ENCODE measurements at regions not wholly inside any gene's neighbourhood (a gene's known extent, or its start where the extent isn't known, plus 50 kb on each side); places are given as distances from the start of the nearest gene placed in this dataset.

- H2AFZ ChIP-seq (ENCODE audit: low read depth, low read length, poor library complexity, severe bottlenecking) = no peak overlapping the region
- RAD21 ChIA-PET (ENCODE audit: low non-redundant PET in 1 of 2, low total read pairs in 2 of 2, uncharacterized antibody in 2 of 2, unreplicated experiment in 2 of 2) = no interaction called here
- no peak overlapping the region for H3K27ac ChIP-seq (ENCODE audit: low read depth, low read length)
- intact Hi-C loops (cut with micrococcal nuclease) = no loop called here
- peaks cover 8 to 42% of the 10 kb centered on the region in 2 experiments; a peak in 3 of 4 replicates for H3K9me3 ChIP-seq (ENCODE audit: control insufficient read depth in 1 of 2, insufficient read depth in 1 of 2, low read depth in 1 of 2, low read length in 2 of 2)
- no peak overlapping the region for H3K4me3 ChIP-seq (replicated peaks in 1 of 2; ENCODE audit: low read depth in 1 of 2, low read length in 2 of 2)
- H3K9ac ChIP-seq (ENCODE audit: low read length) = no peak overlapping the region
- DNase-seq (ENCODE audit: low read depth, low spot score) (no peak), ATAC-seq (no peak)
- no peaks in the 10 kb centered on the region for H3K9me2 ChIP-seq (ENCODE audit: insufficient read depth)
- BruUV-seq (replicated peaks) = no TSS peak
- H4K20me1 ChIP-seq (ENCODE audit: insufficient read depth) = no peaks in the 10 kb centered on the region
- no peaks in the 10 kb centered on the region for H3K36me3 ChIP-seq (ENCODE audit: control insufficient read depth in 1 of 2, insufficient read depth in 2 of 2, low read length in 2 of 2)
- no peaks in the 10 kb centered on the region for H3K27me3 ChIP-seq (ENCODE audit: insufficient read depth, low read length)
- CTCF ChIA-PET = no interaction called here
- TF ChIP-seq SRF (IDR thresholded peaks at IDR 0.05; ENCODE audit: low read depth) (no peak), CTCF (IDR thresholded peaks at IDR 0.05 in 2 of 3, conservative IDR thresholded peaks at IDR 0.05 in 1 of 3; ENCODE audit: borderline replicate concordance in 1 of 3, insufficient read depth in 1 of 3, low read depth in 2 of 3, low read length in 2 of 3) (no peak), YY1 (IDR thresholded peaks at IDR 0.05; ENCODE audit: extremely low read depth, insufficient replicate concordance, low read depth, low read length) (no peak), CEBPB (IDR thresholded peaks at IDR 0.05; ENCODE audit: low read depth) (no peak), ELF1 (IDR thresholded peaks at IDR 0.05; ENCODE audit: borderline replicate concordance, low read depth) (no peak)
- H3K79me2 ChIP-seq (ENCODE audit: insufficient read depth, low read length) = no peaks in the 10 kb centered on the region
- no peak overlapping the region for H3K4me2 ChIP-seq (ENCODE audit: low read length)
- POLR2A ChIA-PET = no interaction called here
- no peaks in the 10 kb centered on the region for H3K4me1 ChIP-seq (ENCODE audit: control insufficient read depth in 1 of 2, insufficient read depth in 2 of 2, low read length in 2 of 2)
These were observed 173.4 kb upstream of the CELF2 start for GRCh38 chr10:10844251-10844650.

GRCh38 chr10:10845185-10845584 lies 172.5 kb upstream of the CELF2 start:
- RAD21 ChIA-PET (ENCODE audit: low non-redundant PET in 1 of 2, low total read pairs in 2 of 2, uncharacterized antibody in 2 of 2, unreplicated experiment in 2 of 2) = no interaction called here
- no peaks in the 10 kb centered on the region for H3K4me1 ChIP-seq (ENCODE audit: control insufficient read depth in 1 of 2, insufficient read depth in 2 of 2, low read length in 2 of 2)
- ATAC-seq = no peak
- no peak overlapping the region for H2AFZ ChIP-seq (ENCODE audit: low read depth, low read length, poor library complexity, severe bottlenecking)
- no peak overlapping the region for H3K4me2 ChIP-seq (ENCODE audit: low read length)
- H3K79me2 ChIP-seq (ENCODE audit: insufficient read depth, low read length) = no peaks in the 10 kb centered on the region
- intact Hi-C loops (cut with micrococcal nuclease) = no loop called here
- POLR2A ChIA-PET = no interaction called here
- no peak overlapping the region for H3K9ac ChIP-seq (ENCODE audit: low read length)
- no peaks in the 10 kb centered on the region for H3K9me2 ChIP-seq (ENCODE audit: insufficient read depth)
- peaks cover 8 to 36% of the 10 kb centered on the region in 2 experiments; a peak in 3 of 4 replicates for H3K9me3 ChIP-seq (ENCODE audit: control insufficient read depth in 1 of 2, insufficient read depth in 1 of 2, low read depth in 1 of 2, low read length in 2 of 2)
- DNase-seq (ENCODE audit: low read depth, low spot score) = no peak
- H3K27me3 ChIP-seq (ENCODE audit: insufficient read depth, low read length) = no peaks in the 10 kb centered on the region
- H4K20me1 ChIP-seq (ENCODE audit: insufficient read depth) = no peaks in the 10 kb centered on the region
- H3K4me3 ChIP-seq (replicated peaks in 1 of 2; ENCODE audit: low read depth in 1 of 2, low read length in 2 of 2) = no peak overlapping the region
- CTCF ChIA-PET = no interaction called here
- no peaks in the 10 kb centered on the region for H3K36me3 ChIP-seq (ENCODE audit: control insufficient read depth in 1 of 2, insufficient read depth in 2 of 2, low read length in 2 of 2)
- no TSS peak for BruUV-seq (replicated peaks)
- H3K27ac ChIP-seq (ENCODE audit: low read depth, low read length) = no peak overlapping the region
- no peak for TF ChIP-seq EGR1 (IDR thresholded peaks at IDR 0.05; ENCODE audit: low read depth)
- TF ChIP-seq ATF3 (IDR thresholded peaks at IDR 0.05) = no peak
- no peak for TF ChIP-seq FOSL1 (IDR thresholded peaks at IDR 0.05; ENCODE audit: low read depth)
- no peak for TF ChIP-seq SP1 (IDR thresholded peaks at IDR 0.05; ENCODE audit: low read depth)
- no peak for TF ChIP-seq EZH2phosphoT487 (IDR thresholded peaks at IDR 0.05; ENCODE audit: borderline replicate concordance)
- TF ChIP-seq ELF1 (IDR thresholded peaks at IDR 0.05; ENCODE audit: borderline replicate concordance, low read depth) = no peak
- no peak for TF ChIP-seq CTCF (IDR thresholded peaks at IDR 0.05 in 2 of 3, conservative IDR thresholded peaks at IDR 0.05 in 1 of 3; ENCODE audit: borderline replicate concordance in 1 of 3, insufficient read depth in 1 of 3, low read depth in 2 of 3, low read length in 2 of 3)
- no peak for TF ChIP-seq YY1 (IDR thresholded peaks at IDR 0.05; ENCODE audit: extremely low read depth, insufficient replicate concordance, low read depth, low read length)
- no peak for TF ChIP-seq CBX3 (IDR thresholded peaks at IDR 0.05; ENCODE audit: low read depth)
- no peak for TF ChIP-seq RAD21 (IDR thresholded peaks at IDR 0.05; ENCODE audit: low read depth)
- no peak for TF ChIP-seq POLR2A (IDR thresholded peaks at IDR 0.05; ENCODE audit: borderline replicate concordance, extremely low read depth, insufficient read depth, insufficient read length)
- TF ChIP-seq MAX (IDR thresholded peaks at IDR 0.05) = no peak

All from HCT116 (cell line).